Activated effector memory CD4-positive, alpha-beta T cell treated with anti-CD3 and anti-CD28 coated beads, Interleukin-2, amount 50 U/mL, for 16 hours (primary cell): ENCODE measurements at regions not wholly inside any gene's neighbourhood (a gene's known extent, or its start where the extent isn't known, plus 50 kb on each side); places are given as distances from the start of the nearest gene placed in this dataset.
"Not testable (repeated sequence)": the region's sequence is repeated elsewhere in the genome, so short reads cannot be mapped to it uniquely, and the experiment has no call there.

Source experiments
- DNase-seq: peaks from one replicate; pipeline ENCODE4 v3.0.0-alpha.2; 2020

DNA sequence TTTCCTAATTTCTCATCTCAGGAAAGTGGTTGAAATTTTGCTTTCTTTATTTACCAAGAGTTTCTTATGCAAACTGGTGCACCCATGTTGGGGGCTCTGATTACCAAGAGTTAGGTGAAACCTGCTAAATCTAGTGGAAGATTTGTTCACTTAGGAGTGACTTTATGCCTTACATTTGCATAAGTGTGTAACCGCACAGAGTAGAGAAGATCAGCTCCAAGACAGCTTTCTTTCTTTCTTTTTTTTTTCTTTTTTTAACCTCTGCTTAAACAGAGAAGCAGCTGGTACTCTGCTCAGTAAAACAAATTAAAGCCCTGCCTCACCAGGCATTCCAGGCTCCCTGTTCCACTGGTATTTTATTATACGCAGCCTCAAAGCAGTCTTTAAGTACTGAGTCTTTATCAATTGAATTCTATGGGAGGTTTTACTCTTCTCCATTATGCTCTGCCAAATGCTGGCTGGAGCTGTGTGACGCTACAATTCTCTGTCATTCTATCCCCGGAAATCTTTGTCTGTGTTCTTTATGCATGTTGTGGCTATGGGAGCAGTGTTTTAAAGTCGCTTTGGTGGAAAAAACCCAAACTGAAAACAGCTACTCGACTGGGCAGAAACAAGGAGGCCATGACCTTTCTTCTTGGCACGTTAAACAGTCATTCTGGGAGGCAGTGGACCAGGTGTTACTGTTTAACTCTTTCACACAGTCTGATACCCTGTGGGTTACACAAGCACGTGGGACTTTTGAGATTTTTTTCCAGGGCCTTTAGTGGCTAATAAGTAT lies 55.2 kb upstream of the GBE1 start:
- DNase-seq, result no peak

DNA sequence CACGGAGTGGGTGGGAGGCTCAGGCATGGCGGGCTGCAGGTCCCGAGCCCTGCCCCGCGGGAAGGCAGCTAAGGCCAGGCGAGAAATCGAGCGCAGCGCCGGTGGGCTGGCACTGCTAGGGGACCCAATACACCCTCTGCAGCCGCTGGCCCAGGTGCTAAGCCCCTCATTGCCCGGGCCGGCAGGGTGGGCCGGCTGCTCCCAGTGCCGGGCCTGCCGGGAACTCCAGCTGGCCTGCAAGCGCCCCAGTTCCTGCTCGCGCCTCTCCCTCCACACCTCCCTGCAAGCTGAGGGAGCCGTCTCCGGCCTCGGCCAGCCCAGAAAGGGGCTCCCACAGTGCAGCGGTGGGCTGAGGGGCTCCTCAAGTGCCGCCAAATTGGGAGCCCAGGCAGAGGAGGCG lies 50.7 kb upstream of the GBE1 start:
- DNase-seq, result not testable (repeated sequence)
